ENCODE measurements at regions not wholly inside any gene's neighbourhood (a gene's known extent, or its start where the extent isn't known, plus 50 kb on each side); places are given as distances from the start of the nearest gene placed in this dataset.

- TF ChIP-seq CTCF (IDR thresholded peaks at IDR 0.05) (no peak), POLR2A (IDR thresholded peaks at IDR 0.05) (no peak)
These were observed 261.3 kb downstream of the FOXO1 start for GRCh38 chr13:40404967-40405716.
